Activated CD8-positive, alpha-beta memory T cell treated with anti-CD3 and anti-CD28 coated beads for 36 hours (primary cell): ENCODE measurements at regions not wholly inside any gene's neighbourhood (a gene's known extent, or its start where the extent isn't known, plus 50 kb on each side); places are given as distances from the start of the nearest gene placed in this dataset.
"Not testable (repeated sequence)": the region's sequence is repeated elsewhere in the genome, so short reads cannot be mapped to it uniquely, and the experiment has no call there.

Source experiments
- CTCF ChIA-PET: fragments of 350-600 bp; sonication (Branson Sonifier 250); formaldehyde crosslinking; loops from one replicate; lab custom pipeline; 2021; ENCODE audit warnings: antibody characterized with exemption; lab: Charles Lee
- POLR2A ChIA-PET: fragments of 350-600 bp; sonication (Branson Sonifier 250); formaldehyde crosslinking; loops from one replicate; lab custom pipeline; 2021; ENCODE audit warnings: antibody characterized with exemption; lab: Charles Lee

DNA sequence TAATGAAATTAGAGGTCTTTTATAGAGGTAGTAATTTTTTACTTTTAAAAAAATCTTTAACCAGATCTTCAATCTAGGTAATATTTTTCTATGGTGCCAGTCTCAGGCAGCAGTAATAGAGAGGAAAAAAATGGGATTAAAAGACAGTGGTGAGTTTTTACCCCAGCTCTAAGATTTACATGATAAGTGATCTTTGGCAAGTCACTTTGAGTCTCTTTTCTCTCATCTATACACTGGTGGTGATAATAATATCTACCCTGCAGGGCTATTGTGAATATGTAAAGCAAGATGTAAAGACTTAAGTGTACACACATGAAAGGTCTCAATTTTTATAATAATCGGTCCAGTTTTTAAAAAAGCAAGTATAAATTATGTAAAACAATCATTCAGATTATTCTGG lies 786.2 kb upstream of the POU3F4 start:
- CTCF ChIA-PET, result no interaction called here
- POLR2A ChIA-PET, result no interaction called here

DNA sequence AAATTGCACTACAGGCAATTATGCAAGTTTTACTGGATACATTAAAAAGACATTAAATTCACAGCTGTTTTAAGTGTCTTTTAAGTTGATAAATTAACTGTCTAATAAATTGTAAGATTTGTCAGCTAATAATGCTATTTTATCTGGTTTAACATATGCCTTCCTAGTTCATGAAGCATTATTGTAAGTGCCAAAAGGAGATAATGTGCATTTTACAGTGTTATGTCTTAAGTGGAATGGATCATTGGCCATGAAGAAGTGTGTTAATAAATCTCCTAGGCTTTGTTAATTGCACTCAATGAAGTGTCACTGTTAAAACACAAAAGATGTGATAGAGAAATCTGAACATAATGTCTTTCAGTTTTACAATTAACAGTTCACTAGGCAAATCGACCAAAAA lies 784.3 kb upstream of the POU3F4 start:
- ChIA-PET POLR2A (no interaction called here), CTCF (no interaction called here)

DNA sequence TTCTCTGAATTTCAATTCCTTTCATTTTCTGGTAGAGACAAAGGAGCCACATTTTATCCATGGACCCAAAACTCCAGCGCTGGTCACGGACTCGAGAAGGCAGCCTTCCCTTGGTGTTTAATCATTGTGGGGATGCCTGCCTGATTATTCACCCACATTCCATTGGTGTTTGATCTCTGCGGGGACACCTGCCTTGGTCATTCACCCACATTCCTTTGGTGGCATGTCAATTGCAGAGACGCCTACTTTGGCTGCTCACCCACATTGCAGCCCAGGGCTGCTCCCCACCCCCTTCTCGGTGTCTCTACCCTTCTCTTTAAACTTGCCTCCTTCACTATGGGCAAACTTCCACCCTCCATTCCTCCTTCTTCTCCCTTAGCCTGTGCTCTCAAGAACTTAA lies 780.7 kb upstream of the POU3F4 start:
- POLR2A ChIA-PET, CTCF ChIA-PET: not testable (repeated sequence)

DNA sequence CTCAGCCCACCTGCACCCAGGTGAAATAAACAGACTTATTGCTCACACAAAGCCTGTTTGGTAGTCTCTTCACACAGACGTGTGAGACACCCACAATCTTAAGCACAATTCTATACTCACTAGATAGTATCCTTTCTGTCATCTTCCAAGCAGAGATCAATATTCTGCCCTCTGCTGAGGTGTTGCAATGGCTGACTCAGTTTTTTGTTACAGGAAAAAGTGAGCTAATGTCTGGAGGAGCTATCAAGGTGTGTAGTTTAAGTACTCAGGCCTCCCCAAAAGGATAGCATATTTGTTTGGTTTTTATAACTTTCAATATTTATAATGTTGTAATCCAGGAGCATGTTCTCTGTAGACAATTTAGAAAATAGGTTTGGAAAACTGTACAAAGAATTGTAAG lies 775.2 kb upstream of the POU3F4 start:
- CTCF ChIA-PET, result no interaction called here
- POLR2A ChIA-PET, result no interaction called here

DNA sequence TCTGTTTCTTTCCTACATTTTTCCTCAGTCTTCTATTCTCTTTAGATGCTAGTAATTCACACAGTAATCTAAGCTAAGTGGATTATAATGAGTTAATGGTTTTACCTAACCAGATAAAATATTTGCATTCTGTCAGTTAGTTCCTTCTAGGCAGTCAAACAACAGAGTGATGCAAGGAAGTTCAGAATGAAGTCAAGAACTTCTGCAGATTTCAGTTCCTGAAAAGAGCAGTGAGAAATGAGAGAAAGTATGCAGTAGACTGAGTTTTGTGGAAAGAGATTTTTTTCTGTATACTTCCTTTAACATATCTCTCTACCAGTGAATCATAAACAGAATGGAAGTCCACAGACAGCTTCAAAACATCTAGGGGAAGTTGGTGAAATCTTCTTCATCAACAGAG lies 774.0 kb upstream of the POU3F4 start:
- ChIA-PET CTCF (no interaction called here), POLR2A (no interaction called here)

DNA sequence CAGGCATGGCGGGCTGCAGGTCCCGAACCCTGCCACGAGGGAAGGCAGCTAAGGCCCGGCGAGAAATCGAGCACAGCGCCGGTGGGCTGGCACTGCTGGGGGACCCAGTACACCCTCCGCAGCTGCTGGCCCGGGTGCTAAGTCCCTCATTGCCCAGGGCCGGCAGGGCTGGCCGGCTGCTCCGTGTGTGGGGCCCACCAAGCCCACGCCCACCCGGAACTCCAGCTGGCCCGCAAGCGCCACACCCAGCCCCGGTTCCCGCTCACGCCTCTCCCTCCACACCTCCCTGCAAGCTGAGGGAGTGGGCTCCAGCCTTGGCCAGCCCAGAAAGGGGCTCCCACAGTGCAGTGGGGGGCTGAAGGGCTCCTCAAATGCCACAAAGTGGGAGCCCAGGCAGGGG lies 769.8 kb upstream of the POU3F4 start:
- CTCF ChIA-PET, POLR2A ChIA-PET: not testable (repeated sequence)

DNA sequence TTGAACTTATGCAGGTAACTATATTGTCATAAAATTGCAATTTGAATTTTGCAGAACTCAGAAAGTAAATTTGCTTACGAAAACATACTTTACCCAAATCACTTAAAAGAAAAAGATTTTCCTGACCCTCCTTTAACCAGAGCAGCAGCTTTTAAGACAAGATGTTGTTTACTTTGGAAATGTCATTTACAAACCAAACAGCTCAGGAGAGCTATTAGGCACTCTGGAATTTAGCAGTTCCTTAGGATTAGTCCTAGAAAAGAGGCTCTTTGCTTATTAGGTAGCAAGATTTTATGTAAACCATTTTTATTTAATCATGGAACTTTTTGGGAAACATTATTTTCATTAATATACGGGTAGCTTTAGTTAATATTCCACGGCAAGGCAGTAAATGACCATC lies 765.7 kb upstream of the POU3F4 start:
- ChIA-PET POLR2A (no interaction called here), CTCF (no interaction called here)

DNA sequence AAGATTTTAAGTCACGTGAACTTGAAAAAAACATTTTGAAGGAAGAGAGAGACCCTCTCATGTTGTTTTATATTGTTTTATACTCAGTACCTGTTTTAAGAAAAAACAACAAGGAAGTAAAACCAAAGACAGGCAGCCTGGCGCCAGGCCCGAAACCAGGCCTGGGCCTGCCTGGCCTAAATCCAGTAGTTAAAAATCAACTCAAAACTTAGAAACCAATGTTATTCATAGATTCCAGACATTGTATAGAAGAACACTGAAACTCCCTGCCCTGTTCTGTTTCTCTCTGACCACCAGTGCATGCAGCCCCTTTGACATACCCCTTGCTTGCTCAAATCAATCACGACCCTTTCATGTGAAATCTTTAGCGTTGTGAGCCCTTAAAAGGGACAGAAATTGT lies 762.4 kb upstream of the POU3F4 start:
- POLR2A ChIA-PET, result not testable (repeated sequence)

DNA sequence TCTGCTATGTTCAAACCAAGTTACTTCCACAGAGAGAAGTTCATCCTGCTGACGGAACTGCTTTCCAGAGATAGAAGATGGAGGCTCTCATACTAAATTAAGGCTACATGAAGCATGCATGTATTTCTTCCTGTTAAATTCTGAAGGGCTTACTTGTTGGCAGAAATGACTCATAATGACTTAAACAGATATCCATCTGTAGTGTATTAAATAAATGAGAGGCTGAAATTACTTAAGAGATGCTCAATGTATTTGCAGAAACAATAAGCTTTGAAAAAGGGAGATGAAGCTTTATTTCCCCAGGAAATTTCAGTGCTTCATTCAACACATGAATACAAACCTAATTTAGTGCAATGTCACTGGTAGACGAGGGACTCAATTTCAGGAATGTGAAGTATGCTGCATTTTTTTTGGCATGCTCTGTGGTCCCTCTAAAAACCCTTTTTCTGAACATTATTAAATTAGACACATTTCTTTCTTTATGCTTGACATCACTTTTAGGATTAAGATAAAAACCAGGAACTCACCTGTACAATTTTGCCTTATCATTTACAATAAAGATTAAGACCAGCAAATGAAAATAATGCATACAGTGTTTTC lies 759.1 kb upstream of the POU3F4 start:
- POLR2A ChIA-PET, result no interaction called here
- CTCF ChIA-PET, result no interaction called here

More for the DNA sequence above, 762.4 kb upstream of the POU3F4 start:
- CTCF ChIA-PET, result not testable (repeated sequence)

DNA sequence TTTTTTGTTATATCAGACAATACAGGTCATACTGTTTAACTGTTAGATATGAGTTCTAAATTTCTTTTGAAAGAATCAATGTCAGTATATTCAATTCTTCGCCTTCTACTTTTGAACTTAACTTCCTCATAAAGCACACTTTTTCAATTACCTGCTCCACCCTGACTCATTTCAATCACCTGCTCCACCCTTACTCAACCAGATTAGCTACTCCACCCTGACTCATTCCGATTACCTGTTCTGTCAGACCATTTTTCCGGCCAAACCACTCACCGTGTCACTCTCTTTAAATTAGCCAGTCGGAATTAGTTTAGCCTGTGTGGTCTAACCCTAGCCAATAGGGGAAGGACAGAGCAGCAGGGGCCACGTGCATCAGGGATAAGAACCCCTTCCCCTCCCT lies 751.8 kb upstream of the POU3F4 start:
- POLR2A ChIA-PET, result no interaction called here
- CTCF ChIA-PET, result no interaction called here

DNA sequence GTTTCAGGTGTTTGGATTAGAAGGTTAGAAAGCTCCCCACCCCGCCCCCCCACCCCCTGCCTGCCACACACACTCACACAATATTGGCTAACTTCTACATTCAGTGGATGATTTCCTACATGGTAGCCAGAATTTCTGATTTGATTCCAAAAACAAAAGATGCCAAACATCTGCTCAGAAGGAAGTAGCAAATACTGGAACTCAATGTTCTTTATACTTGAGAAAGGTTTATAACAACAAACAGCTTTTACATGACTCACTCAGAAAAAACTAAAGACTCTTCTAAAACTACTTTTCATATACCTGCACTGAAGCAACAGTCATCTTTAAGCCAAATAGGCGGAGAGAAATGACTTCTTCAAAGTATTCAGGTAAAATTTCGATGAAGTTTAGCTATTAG lies 750.5 kb upstream of the POU3F4 start:
- ChIA-PET CTCF (no interaction called here), POLR2A (no interaction called here)

DNA sequence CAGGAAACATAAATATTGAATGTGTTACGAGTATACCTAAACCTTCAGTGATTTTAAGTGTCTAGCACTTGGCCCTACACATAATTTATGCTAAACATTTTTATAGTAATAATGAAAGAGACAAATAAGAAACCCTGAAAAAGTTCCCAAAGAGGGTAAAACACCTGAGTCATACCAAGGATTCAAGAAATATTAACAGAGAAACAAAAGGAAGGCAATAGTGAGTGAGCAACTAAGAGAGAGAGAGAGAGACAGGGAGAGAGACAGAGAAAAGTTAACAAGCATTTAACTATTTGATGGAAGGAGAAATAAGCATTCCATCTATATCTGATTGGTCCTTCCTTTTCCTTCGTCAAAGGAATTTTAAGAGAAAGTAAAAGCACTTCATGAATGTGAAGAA lies 743.6 kb upstream of the POU3F4 start:
- ChIA-PET POLR2A (no interaction called here), CTCF (no interaction called here)

DNA sequence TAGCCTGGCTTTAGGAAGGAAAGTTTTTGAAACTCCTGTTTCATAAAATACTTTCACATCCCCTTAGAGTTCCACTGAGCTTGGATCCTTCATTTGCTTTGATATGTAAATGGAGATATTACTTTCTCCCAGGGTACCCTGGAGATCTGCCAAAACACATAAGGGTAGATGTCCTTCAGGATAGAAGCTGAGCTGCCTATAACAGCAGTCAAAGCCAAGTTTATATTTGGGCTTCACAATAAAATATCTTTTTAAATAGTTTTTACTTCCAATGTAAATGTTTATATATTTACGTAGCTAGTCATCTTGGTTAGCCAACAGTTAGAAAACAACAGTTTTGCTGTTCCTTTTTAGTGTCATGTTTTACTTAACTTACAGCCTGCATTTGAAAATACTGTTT lies 742.3 kb upstream of the POU3F4 start:
- CTCF ChIA-PET, result no interaction called here
- POLR2A ChIA-PET, result no interaction called here

DNA sequence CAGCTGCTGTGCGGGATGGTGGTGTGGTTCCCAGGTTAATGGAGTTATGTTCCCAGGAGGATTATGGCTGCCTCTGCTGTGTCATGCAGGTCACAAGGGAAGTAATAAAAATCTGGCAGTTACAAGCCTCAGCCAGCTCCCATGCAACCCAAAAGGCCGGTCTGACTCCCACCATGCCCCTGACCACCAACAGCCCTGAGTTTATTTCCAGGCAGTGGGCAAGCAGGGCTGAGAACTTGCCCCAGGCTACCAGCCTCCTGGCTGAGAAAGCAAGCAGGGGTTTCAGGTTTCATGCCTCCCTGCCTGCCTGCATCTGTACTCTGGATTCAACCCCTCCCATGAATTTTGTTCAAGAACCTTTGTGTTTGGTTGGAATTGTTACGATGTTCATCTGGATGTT lies 732.7 kb upstream of the POU3F4 start:
- CTCF ChIA-PET, result no interaction called here
- POLR2A ChIA-PET, result no interaction called here

DNA sequence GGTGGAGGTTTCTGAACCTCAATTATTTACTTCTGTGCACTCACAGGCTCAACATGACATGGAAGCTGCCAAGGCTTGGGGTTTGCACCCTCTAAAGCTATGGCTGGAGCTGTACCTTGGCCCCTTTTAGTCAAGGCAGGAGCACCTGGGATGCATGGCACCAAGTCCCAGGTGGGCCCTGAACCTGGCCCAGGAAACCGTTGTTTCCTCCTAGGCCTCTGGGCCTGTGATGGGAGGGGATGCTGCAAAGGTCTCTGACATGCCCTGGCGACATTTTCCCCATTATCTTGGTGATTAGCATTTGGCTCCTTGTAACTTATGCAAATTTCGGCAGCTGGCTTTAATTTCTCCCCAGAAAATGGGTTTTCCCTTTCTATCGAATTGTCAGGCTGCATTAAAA lies 726.1 kb upstream of the POU3F4 start:
- ChIA-PET POLR2A (interaction anchor here (0.6 kb wide), 1 partner anchor 15 kb away, joined by 4 read pairs; no protein-coding TSS in a partner anchor), CTCF (no interaction called here)

DNA sequence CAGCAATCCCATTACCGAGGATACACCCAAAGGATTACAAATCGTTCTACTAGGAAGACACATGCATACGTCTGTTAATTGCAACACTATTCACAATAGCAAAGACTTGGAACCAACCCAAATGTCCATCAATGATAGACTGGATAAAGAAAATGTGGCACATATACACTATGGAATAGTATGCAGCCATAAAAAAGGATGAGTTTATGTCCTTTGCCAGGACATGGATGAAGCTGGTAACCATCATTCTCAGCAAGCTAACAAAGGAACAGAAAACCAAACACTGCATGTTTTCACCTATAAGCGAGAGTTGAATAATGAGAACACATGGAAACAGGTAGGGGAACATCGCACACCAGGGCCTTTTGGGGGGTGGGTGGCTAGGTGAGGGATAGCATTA lies 695.2 kb upstream of the POU3F4 start:
- POLR2A ChIA-PET, CTCF ChIA-PET: not testable (repeated sequence)

DNA sequence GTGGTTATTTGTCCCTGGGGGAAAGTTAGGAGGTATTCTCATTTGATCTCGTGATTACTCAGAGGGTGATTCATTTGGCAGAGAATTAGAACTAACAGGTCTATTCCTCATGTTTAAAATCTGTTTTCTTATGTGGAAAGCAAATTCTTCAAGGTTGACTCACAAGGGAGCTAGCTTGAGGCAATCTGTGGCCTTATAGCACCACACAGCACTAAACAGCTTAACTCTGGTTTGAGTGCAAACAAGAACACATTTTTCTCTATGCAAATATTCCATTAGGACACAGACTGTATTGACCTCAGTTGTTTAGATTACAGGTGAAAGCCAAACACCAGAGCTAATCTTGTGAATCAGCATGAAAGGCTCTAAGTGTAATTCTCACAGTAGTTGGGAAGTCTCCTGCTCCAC lies 694.4 kb upstream of the POU3F4 start:
- ChIA-PET POLR2A (no interaction called here), CTCF (no interaction called here)

DNA sequence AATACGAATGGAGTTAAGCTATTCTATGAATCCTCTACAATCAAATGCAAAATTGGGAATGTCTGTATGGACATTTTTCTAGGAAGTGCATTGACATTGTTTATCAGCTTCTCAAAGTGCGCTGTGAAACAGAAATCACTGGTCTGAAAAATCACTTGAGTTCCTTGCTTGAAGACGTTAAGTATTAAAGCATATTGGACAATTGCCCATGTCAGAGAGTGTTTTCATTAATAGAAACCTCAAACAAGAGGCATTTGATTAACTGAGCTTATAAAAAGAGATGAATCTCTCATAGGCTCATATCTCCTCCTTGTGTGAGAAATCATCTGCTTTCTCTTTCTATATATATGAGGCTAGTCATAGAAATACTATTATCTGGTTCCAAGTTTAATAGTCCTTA lies 692.1 kb upstream of the POU3F4 start:
- CTCF ChIA-PET, result no interaction called here
- POLR2A ChIA-PET, result no interaction called here

DNA sequence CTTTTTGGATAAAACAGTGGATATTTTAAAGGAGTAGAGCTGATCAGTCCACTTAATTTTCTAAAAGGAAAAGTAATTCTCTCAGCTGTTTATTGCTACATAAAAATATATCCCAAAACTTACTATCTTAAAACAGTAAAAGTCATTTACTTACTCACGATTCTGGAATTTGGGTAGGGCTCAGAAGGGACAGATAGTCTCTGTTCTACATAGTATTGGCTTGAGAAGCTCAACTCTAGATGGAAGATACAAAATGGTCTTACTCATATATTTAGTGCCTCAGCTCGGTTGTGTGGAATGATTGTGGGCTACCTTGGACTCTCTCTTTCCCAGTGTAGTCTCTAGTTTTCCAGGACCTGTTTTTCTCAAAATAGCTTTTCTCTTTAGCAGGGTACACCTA lies 691.5 kb upstream of the POU3F4 start:
- CTCF ChIA-PET, result no interaction called here
- POLR2A ChIA-PET, result no interaction called here

DNA sequence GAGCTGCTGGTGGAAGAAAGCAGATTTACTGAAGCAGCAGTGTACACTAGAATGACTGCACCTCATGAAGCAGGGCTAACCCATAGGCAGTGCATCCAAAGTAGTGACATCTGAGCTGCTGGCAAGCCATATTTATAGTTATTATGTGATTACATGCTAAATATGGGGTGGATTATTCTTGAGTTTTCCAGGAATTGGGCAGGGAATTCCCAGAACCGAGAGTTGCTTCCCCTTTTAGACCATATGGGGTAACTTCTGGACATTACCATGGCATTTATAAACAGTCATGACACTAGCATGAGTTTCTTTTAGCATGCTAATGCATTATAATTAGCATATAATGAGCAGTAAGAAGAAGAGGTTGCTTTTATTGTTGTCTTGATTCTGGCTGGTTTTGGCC lies 665.8 kb upstream of the POU3F4 start:
- ChIA-PET CTCF (no interaction called here), POLR2A (no interaction called here)

DNA sequence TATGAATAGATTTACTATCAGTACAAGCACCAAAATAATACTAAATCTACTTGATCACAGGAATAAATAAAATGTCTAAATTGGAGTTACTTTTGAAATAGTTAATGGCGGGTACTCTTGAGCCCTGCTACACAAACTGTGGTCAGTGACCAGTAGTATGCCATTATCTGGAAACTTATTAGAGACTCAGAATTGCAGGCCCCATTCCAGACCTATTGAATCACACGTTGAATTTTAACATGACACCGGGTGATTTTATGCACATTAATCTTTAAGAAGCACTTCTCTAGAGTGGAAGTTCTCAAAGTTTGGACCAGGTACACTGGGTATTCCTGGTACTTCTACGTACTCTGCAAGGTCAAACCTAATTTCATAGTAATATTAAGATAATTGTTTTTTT lies 660.0 kb upstream of the POU3F4 start:
- CTCF ChIA-PET, result no interaction called here
- POLR2A ChIA-PET, result no interaction called here
